HEK293T (cell line): ENCODE measurements at regions not wholly inside any gene's neighbourhood (a gene's known extent, or its start where the extent isn't known, plus 50 kb on each side); places are given as distances from the start of the nearest gene placed in this dataset.
"Not testable (repeated sequence)": the region's sequence is repeated elsewhere in the genome, so short reads cannot be mapped to it uniquely, and the experiment has no call there.

ENCODE experiments used
- CTCF ChIA-PET: fragments of 350-600 bp; formaldehyde crosslinking; extraction: SDS; loops from one replicate; lab custom pipeline; 2021; ENCODE audit warnings: antibody characterized with exemption, inconsistent platforms; lab: Yijun Ruan, JAX
- POLR2A ChIA-PET: fragments of 350-600 bp; formaldehyde crosslinking; extraction: SDS; loops from one replicate; lab custom pipeline; 2020; ENCODE audit warnings: antibody characterized with exemption, inconsistent platforms; lab: Yijun Ruan, JAX
- DNase-seq: peaks from one replicate; pipeline ENCODE4 v3.0.0; 2012; ENCODE audit warnings: mixed read lengths; ENCODE audit errors: extremely low spot score
- ARNT ChIP-seq: fragments of 450-650 bp; IDR thresholded peaks from 2 replicates; pipeline ENCODE4 v1.6.1; 2017; ENCODE audit warnings: mild to moderate bottlenecking
- BHLHE40 ChIP-seq: fragments of 450-650 bp; IDR thresholded peaks from 2 replicates; pipeline ENCODE4 v1.6.1; 2016; ENCODE audit warnings: mild to moderate bottlenecking, moderate library complexity, borderline replicate concordance
- CTBP1 ChIP-seq: fragments of 450-650 bp; IDR thresholded peaks from 2 replicates; pipeline ENCODE4 v1.6.1; 2016; ENCODE audit warnings: borderline replicate concordance
- ELF4 ChIP-seq: fragments of 450-650 bp; IDR thresholded peaks from 2 replicates; pipeline ENCODE4 v1.6.1; 2017; ENCODE audit warnings: antibody characterized with exemption
- FOXA1 ChIP-seq: fragments of 450-650 bp; IDR thresholded peaks from 2 replicates; pipeline ENCODE4 v1.6.1; 2016; ENCODE audit warnings: mild to moderate bottlenecking
- FOXK2 ChIP-seq: fragments of 450-650 bp; IDR thresholded peaks from 2 replicates; pipeline ENCODE4 v1.6.1; 2016; ENCODE audit warnings: mild to moderate bottlenecking
- FOXM1 ChIP-seq: fragments of 450-650 bp; IDR thresholded peaks from 2 replicates; pipeline ENCODE4 v1.6.1; 2017; ENCODE audit warnings: mild to moderate bottlenecking, borderline replicate concordance
- HDGF ChIP-seq: fragments of 450-650 bp; IDR thresholded peaks from 2 replicates; pipeline ENCODE4 v1.6.1; 2017; ENCODE audit warnings: antibody characterized with exemption, borderline replicate concordance
- L3MBTL2 ChIP-seq: fragments of 450-650 bp; conservative IDR thresholded peaks from 2 replicates; pipeline ENCODE4 v1.6.1; 2016; ENCODE audit warnings: mild to moderate bottlenecking
- LEF1 ChIP-seq: fragments of 450-650 bp; IDR thresholded peaks from 2 replicates; pipeline ENCODE4 v1.6.1; 2017; ENCODE audit warnings: mild to moderate bottlenecking, borderline replicate concordance
- NFRKB ChIP-seq: fragments of 450-650 bp; IDR thresholded peaks from 2 replicates; pipeline ENCODE4 v1.6.1; 2016; ENCODE audit warnings: mild to moderate bottlenecking, moderate library complexity
- PKNOX1 ChIP-seq: fragments of 450-650 bp; IDR thresholded peaks from 2 replicates; pipeline ENCODE4 v1.6.1; 2016
- SP1 ChIP-seq: fragments of 450-650 bp; IDR thresholded peaks from 2 replicates; pipeline ENCODE4 v1.6.1; 2017
- SUZ12 ChIP-seq: fragments of 450-650 bp; IDR thresholded peaks from 2 replicates; pipeline ENCODE4 v1.6.1; 2016; ENCODE audit warnings: mild to moderate bottlenecking
- TARDBP ChIP-seq: fragments of 450-650 bp; IDR thresholded peaks from 2 replicates; pipeline ENCODE4 v1.6.1; 2016
- ZNF384 ChIP-seq: fragments of 450-650 bp; IDR thresholded peaks from 2 replicates; pipeline ENCODE4 v1.6.1; 2016

GRCh38 chr11:116328391-116328790 is 444.4 kb downstream of the BUD13 start:
- TF ChIP-seq LEF1 (no peak), HDGF (no peak), FOXK2 (no peak), CTBP1 (no peak), ARNT (no peak), SUZ12 (no peak), ELF4 (no peak), PKNOX1 (no peak), L3MBTL2 (no peak), BHLHE40 (no peak), SP1 (no peak), FOXA1 (no peak), ZNF384 (no peak), FOXM1 (no peak), NFRKB (no peak), TARDBP (no peak)
- CTCF ChIA-PET, result no interaction called here
- no peak for DNase-seq
- POLR2A ChIA-PET, result no interaction called here

GRCh38 chr11:116326146-116326545 is 446.6 kb downstream of the BUD13 start:
- ChIA-PET CTCF (no interaction called here), POLR2A (no interaction called here)
- no peak for DNase-seq
- TF ChIP-seq SUZ12, result no peak
- no peak for TF ChIP-seq BHLHE40
- no peak for TF ChIP-seq FOXK2
- TF ChIP-seq FOXA1, result no peak
- TF ChIP-seq ZNF384, result no peak
- no peak for TF ChIP-seq PKNOX1
- no peak for TF ChIP-seq ARNT
- TF ChIP-seq ELF4, result no peak
- TF ChIP-seq NFRKB, result no peak

GRCh38 chr11:116325247-116325646 is 447.5 kb downstream of the BUD13 start:
- TF ChIP-seq FOXK2, result no peak
- POLR2A ChIA-PET, result no interaction called here

GRCh38 chr11:116324077-116324476 is 448.7 kb downstream of the BUD13 start:
- POLR2A ChIA-PET, CTCF ChIA-PET: not testable (repeated sequence)

More at GRCh38 chr11:116325247-116325646, 447.5 kb downstream of the BUD13 start:
- no peak for DNase-seq
- CTCF ChIA-PET, result no interaction called here

GRCh38 chr11:116317212-116317611 is 455.6 kb downstream of the BUD13 start:
- ChIA-PET POLR2A (no interaction called here), CTCF (no interaction called here)
- TF ChIP-seq L3MBTL2 (no peak), PKNOX1 (no peak), ZNF384 (no peak), FOXK2 (no peak)
- no peak for DNase-seq

More at GRCh38 chr11:116324077-116324476, 448.7 kb downstream of the BUD13 start:
- DNase-seq, result not testable (repeated sequence)

- TF ChIP-seq LEF1, result no peak
- no peak for TF ChIP-seq HDGF
- no peak for TF ChIP-seq CTBP1
- no peak for TF ChIP-seq ELF4
- TF ChIP-seq FOXK2, result no peak
- TF ChIP-seq L3MBTL2, result no peak
- TF ChIP-seq TARDBP, result no peak
- no peak for TF ChIP-seq SUZ12
- TF ChIP-seq ZNF384, result no peak
- no peak for TF ChIP-seq PKNOX1
- TF ChIP-seq NFRKB, result no peak
- no peak for TF ChIP-seq SP1
- no peak for DNase-seq
- ChIA-PET CTCF (no interaction called here), POLR2A (no interaction called here)
Observed at GRCh38 chr11:116314006-116314405, 458.8 kb downstream of the BUD13 start.

GRCh38 chr11:116312570-116313391 is 460.0 kb downstream of the BUD13 start:
- TF ChIP-seq FOXK2, result no peak
- TF ChIP-seq SP1, result no peak
- TF ChIP-seq BHLHE40, result no peak
- no peak for TF ChIP-seq TARDBP
- TF ChIP-seq CTBP1, result no peak
- TF ChIP-seq PKNOX1, result no peak
- TF ChIP-seq ZNF384, result no peak
- no peak for TF ChIP-seq L3MBTL2
- no peak for TF ChIP-seq ELF4
- no peak for TF ChIP-seq NFRKB
- no peak for TF ChIP-seq FOXM1
- no peak for TF ChIP-seq SUZ12
- no peak for TF ChIP-seq ARNT
- no peak for TF ChIP-seq HDGF
- CTCF ChIA-PET, result no interaction called here
- POLR2A ChIA-PET, result no interaction called here
- DNase-seq, result no peak
